H9 (cell line): ENCODE measurements at regions not wholly inside any gene's neighbourhood (a gene's known extent, or its start where the extent isn't known, plus 50 kb on each side); places are given as distances from the start of the nearest gene placed in this dataset.
A peak's percentile ranks its signal among the peaks of the same experiment; 100 is the strongest.

Experiments used
- DNase-seq: peaks from one replicate; pipeline ENCODE4 v3.0.0-alpha.2; 2017
- H2AFZ ChIP-seq: one replicate; pipeline ENCODE4 v1.6.1; 2013; ENCODE audit warnings: mild to moderate bottlenecking, low read length, control low read depth, moderate library complexity
- H2AK5ac ChIP-seq: 2 replicates; pipeline ENCODE4 v1.6.1; 2013; ENCODE audit warnings: low read length, control low read depth, mixed read lengths; ENCODE audit not compliant: insufficient read length
- H2BK120ac ChIP-seq: one replicate; pipeline ENCODE4 v1.6.1; 2013; ENCODE audit warnings: low read depth, mild to moderate bottlenecking, low read length, control low read depth, inconsistent platforms; ENCODE audit not compliant: poor library complexity, severe bottlenecking
- H2BK12ac ChIP-seq: 2 replicates; pipeline ENCODE4 v1.6.1; 2013; ENCODE audit warnings: low read length, control low read depth, mixed read lengths, low read depth; ENCODE audit not compliant: insufficient read length
- H2BK15ac ChIP-seq: 2 replicates; pipeline ENCODE4 v1.6.1; 2013; ENCODE audit warnings: low read depth, low read length, control low read depth
- H2BK20ac ChIP-seq: one replicate; pipeline ENCODE4 v1.6.1; 2013; ENCODE audit warnings: low read depth, mild to moderate bottlenecking, low read length, control low read depth, inconsistent platforms; ENCODE audit not compliant: poor library complexity, severe bottlenecking
- H2BK5ac ChIP-seq: 2 replicates; pipeline ENCODE4 v1.6.1; 2013; ENCODE audit warnings: low read length, control low read depth, mixed read lengths; ENCODE audit not compliant: insufficient read length
- H3K14ac ChIP-seq: 2 replicates; pipeline ENCODE4 v1.6.1; 2013; ENCODE audit warnings: low read length, control low read depth; ENCODE audit not compliant: insufficient read depth
- H3K18ac ChIP-seq: 2 replicates; pipeline ENCODE4 v1.6.1; 2013; ENCODE audit warnings: low read depth, mild to moderate bottlenecking, mixed read lengths, low read length, control low read depth; ENCODE audit not compliant: insufficient read length
- H3K23ac ChIP-seq: 2 replicates; pipeline ENCODE4 v1.6.1; 2013; ENCODE audit warnings: low read length, control low read depth, mixed read lengths, low read depth; ENCODE audit not compliant: insufficient read length
- H3K23me2 ChIP-seq: 2 replicates; pipeline ENCODE4 v1.6.1; 2013; ENCODE audit warnings: low read depth, mild to moderate bottlenecking, mixed read lengths, low read length, control low read depth; ENCODE audit not compliant: insufficient read length, poor library complexity, severe bottlenecking
- H3K27ac ChIP-seq: 2 replicates; pipeline ENCODE4 v1.5.1; 2013; ENCODE audit warnings: low read length, control low read depth, mixed read lengths, low read depth; ENCODE audit not compliant: insufficient read length
- H3K27me3 ChIP-seq: 2 replicates; pipeline ENCODE4 v1.6.1; 2013; ENCODE audit warnings: low read length, control low read depth, inconsistent platforms; ENCODE audit not compliant: insufficient read depth
- H3K4ac ChIP-seq: 2 replicates; pipeline ENCODE4 v1.6.1; 2013; ENCODE audit warnings: low read depth, mild to moderate bottlenecking, control low read depth, inconsistent platforms, low read length, moderate library complexity
- H3K4me1 ChIP-seq: 2 replicates; pipeline ENCODE4 v1.6.1; 2013; ENCODE audit warnings: low read length, control low read depth, inconsistent platforms; ENCODE audit not compliant: insufficient read depth
- H3K4me2 ChIP-seq: 2 replicates; pipeline ENCODE4 v1.6.1; 2013; ENCODE audit warnings: low read length, control low read depth, mixed read lengths; ENCODE audit not compliant: insufficient read length, insufficient read depth
- H3K56ac ChIP-seq: 2 replicates; pipeline ENCODE4 v1.6.1; 2013; ENCODE audit warnings: low read depth, mild to moderate bottlenecking, mixed read lengths, low read length, control low read depth; ENCODE audit not compliant: insufficient read length
- H3K79me1 ChIP-seq: 2 replicates; pipeline ENCODE4 v1.6.1; 2013; ENCODE audit warnings: low read depth, mild to moderate bottlenecking, moderate library complexity, low read length, control low read depth, inconsistent platforms; ENCODE audit not compliant: insufficient read depth, poor library complexity, severe bottlenecking
- H3K79me2 ChIP-seq: 2 replicates; pipeline ENCODE4 v1.6.1; 2013; ENCODE audit warnings: low read length, control low read depth, inconsistent platforms; ENCODE audit not compliant: insufficient read depth
- H3K9ac ChIP-seq: 2 replicates; pipeline ENCODE4 v1.6.1; 2013; ENCODE audit warnings: low read length, control low read depth, mixed read lengths; ENCODE audit not compliant: insufficient read length; ENCODE audit errors: extremely low read depth
- H3K9me3 ChIP-seq: one replicate; pipeline ENCODE4 v1.6.1; 2013; ENCODE audit warnings: low read depth, low read length, inconsistent platforms; ENCODE audit not compliant: control insufficient read depth
- H3T11ph ChIP-seq: one replicate; pipeline ENCODE4 v1.6.1; 2013; ENCODE audit warnings: mild to moderate bottlenecking, low read length, control low read depth, inconsistent platforms
- H4K20me1 ChIP-seq: one replicate; pipeline ENCODE4 v1.6.1; 2013; ENCODE audit not compliant: control insufficient read depth, insufficient read length, insufficient read depth
- H4K5ac ChIP-seq: 2 replicates; pipeline ENCODE4 v1.6.1; 2013; ENCODE audit warnings: low read depth, mild to moderate bottlenecking, mixed read lengths, low read length, control low read depth; ENCODE audit not compliant: insufficient read length
- H4K8ac ChIP-seq: replicated peaks from 2 replicates; pipeline ENCODE4 v1.6.1; 2013; ENCODE audit warnings: low read length, control low read depth, mixed read lengths, low read depth; ENCODE audit not compliant: insufficient read length
- H4K91ac ChIP-seq: 2 replicates; pipeline ENCODE4 v1.6.1; 2013; ENCODE audit warnings: low read depth, mild to moderate bottlenecking, moderate library complexity, mixed read lengths, low read length, control low read depth; ENCODE audit not compliant: insufficient read length
- H3K27ac Mint-ChIP-seq, 3 experiments: 2 replicates in 2 of 3; 3 replicates in 1 of 3; pipeline ENCODE4 v1.8.0; 2020 to 2021; ENCODE audit warnings: mixed read lengths in 3 of 3, mild to moderate bottlenecking in 1 of 3, moderate library complexity in 1 of 3
- H3K27me3 Mint-ChIP-seq: 2 replicates; pipeline ENCODE4 v1.8.0; 2021; ENCODE audit warnings: low read depth, mild to moderate bottlenecking, moderate library complexity, mixed read lengths
- H3K36me3 Mint-ChIP-seq, 3 experiments: 2 replicates in 2 of 3; 3 replicates in 1 of 3; pipeline ENCODE4 v1.8.0; 2020 to 2021; ENCODE audit warnings: low read depth in 3 of 3, mixed read lengths in 3 of 3; ENCODE audit not compliant: insufficient read depth in 1 of 3
- H3K4me1 Mint-ChIP-seq, 2 experiments: 2 replicates each; pipeline ENCODE4 v1.8.0; 2020; ENCODE audit warnings: mixed read lengths in 2 of 2
- H3K4me3 Mint-ChIP-seq, 2 experiments: 2 replicates in 1 of 2; 3 replicates in 1 of 2; pipeline ENCODE4 v1.8.0; 2020 to 2021; ENCODE audit warnings: mild to moderate bottlenecking in 2 of 2, mixed read lengths in 2 of 2, moderate library complexity in 1 of 2
- H3K9me3 Mint-ChIP-seq, 2 experiments: 2 replicates in 1 of 2; 3 replicates in 1 of 2; pipeline ENCODE4 v1.8.0; 2020; ENCODE audit warnings: mild to moderate bottlenecking in 2 of 2, mixed read lengths in 2 of 2, moderate library complexity in 1 of 2
- WGBS: extraction: QIAGEN DNeasy Blood & Tissue Kit; methylation state at CpG from one replicate; pipeline ENCODE4 v1.1.7; 2013; ENCODE audit warnings: missing lambda C conversion rate, low lambda C conversion rate, mixed read lengths; ENCODE audit not compliant: insufficient read length; ENCODE audit errors: extremely low coverage; 5-methylcytosine and 5-hydroxymethylcytosine counted together
- TF ChIP-seq, protein P1 (sequence below): fragments of 200-600 bp; sonication (generic); conservative IDR thresholded peaks from 3 replicates; pipeline ENCODE4 v1.8.0; 2021; ENCODE audit warnings: antibody characterized with exemption, mild to moderate bottlenecking

DNA sequence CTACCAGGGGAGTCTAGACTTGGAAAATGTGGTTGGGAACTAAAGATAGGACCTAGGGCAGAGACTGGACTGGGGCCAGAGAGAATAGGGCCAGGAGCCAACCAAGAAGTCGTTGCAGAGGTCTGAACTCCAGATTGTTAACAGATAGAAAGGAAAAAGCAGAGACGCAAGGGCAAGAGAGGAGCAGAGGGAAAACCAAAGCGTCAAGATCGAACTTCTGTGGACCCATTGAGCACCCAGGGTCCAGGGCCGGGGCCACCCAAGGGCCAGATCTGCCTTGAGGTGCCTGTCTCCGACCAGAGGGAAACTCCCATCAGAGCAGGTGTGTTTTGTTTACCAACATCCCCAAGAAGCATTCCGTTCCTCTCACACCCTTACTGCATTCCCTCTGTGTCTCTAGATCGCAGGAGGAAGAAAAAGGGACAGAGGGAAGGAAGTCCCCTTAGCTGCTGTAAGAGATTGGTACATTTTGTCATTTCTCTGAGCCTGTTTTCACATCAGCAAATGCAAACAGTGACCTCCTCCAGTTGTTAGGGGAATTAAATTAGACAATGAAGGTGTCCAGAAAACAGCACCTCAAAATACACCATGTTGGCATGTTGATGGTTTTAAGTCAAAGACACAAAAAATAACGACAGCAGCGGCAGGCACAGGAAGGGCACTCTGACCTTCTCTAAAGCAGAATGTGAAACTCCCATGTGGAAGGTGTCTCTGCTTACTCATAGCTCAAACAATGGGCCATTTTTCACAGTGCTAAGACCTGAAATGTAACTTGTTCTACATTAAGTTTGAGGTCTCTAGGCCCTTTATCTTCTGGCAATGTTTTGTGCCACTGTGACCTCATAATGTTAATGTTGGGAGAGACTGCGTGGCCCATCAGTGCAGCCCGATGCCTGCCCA is 105.8 kb upstream of the RAB4A start:
- Mint-ChIP-seq H3K36me3 (no peaks in the 10 kb centered on the region), H3K9me3 (no peaks in the 10 kb centered on the region), H3K27me3 (peaks cover 11% of the 10 kb centered on the region), H3K27ac (peak overlapping the region in 1 of 3 experiments; percentile 14; a peak in 2 of 7 replicates), H3K4me3 (no peak overlapping the region), H3K4me1 (peaks cover 20 to 33% of the 10 kb centered on the region in 2 experiments)
- Histone ChIP-seq H2AK5ac (no peak overlapping the region), H2BK12ac (no peak overlapping the region), H3K23ac (no peak overlapping the region), H2BK20ac (no peak overlapping the region), H3K14ac (no peak overlapping the region), H2BK5ac (no peak overlapping the region), H2BK15ac (no peak overlapping the region), H3T11ph (no peak overlapping the region), H4K20me1 (no peaks in the 10 kb centered on the region), H3K4ac (no peak overlapping the region), H3K79me1 (no peaks in the 10 kb centered on the region), H4K91ac (no peak overlapping the region), H3K9ac (no peak overlapping the region), H3K27me3 (0 out of 2 replicates have a peak, but pooled peaks cover 2% of the 10 kb centered on the region), H3K9me3 (no peaks in the 10 kb centered on the region), H3K4me1 (no peaks in the 10 kb centered on the region), H2AFZ (no peak overlapping the region), H3K18ac (no peak overlapping the region), H3K23me2 (no peaks in the 10 kb centered on the region), H3K4me2 (no peak overlapping the region), H4K8ac (no peak overlapping the region), H3K56ac (no peak overlapping the region), H2BK120ac (no peak overlapping the region), H3K27ac (no peak overlapping the region), H3K79me2 (no peaks in the 10 kb centered on the region), H4K5ac (no peak overlapping the region)
- DNase-seq = no peak
- TF ChIP-seq, protein P1, sequence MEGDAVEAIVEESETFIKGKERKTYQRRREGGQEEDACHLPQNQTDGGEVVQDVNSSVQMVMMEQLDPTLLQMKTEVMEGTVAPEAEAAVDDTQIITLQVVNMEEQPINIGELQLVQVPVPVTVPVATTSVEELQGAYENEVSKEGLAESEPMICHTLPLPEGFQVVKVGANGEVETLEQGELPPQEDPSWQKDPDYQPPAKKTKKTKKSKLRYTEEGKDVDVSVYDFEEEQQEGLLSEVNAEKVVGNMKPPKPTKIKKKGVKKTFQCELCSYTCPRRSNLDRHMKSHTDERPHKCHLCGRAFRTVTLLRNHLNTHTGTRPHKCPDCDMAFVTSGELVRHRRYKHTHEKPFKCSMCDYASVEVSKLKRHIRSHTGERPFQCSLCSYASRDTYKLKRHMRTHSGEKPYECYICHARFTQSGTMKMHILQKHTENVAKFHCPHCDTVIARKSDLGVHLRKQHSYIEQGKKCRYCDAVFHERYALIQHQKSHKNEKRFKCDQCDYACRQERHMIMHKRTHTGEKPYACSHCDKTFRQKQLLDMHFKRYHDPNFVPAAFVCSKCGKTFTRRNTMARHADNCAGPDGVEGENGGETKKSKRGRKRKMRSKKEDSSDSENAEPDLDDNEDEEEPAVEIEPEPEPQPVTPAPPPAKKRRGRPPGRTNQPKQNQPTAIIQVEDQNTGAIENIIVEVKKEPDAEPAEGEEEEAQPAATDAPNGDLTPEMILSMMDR = no peak
- WGBS = no CpG with 5 or more reads among the region's 12 CpGs
